ENCODE measurements at regions not wholly inside any gene's neighbourhood (a gene's known extent, or its start where the extent isn't known, plus 50 kb on each side); places are given as distances from the start of the nearest gene placed in this dataset.

- H3K4me1 ChIP-seq (ENCODE audit: insufficient read depth, low read length, severe bottlenecking) = no peaks in the 10 kb centered on the region
- no peak overlapping the region for H3K4me3 ChIP-seq (ENCODE audit: low read depth, low read length, poor library complexity, severe bottlenecking)
- H2AFZ ChIP-seq (ENCODE audit: low read length) = no peak overlapping the region
- no peak overlapping the region for H3K9ac ChIP-seq (ENCODE audit: low read length)
- no peaks in the 10 kb centered on the region for H3K9me3 ChIP-seq (ENCODE audit: low read length)
- H3K9me2 ChIP-seq (ENCODE audit: low read depth, low read length) = no peaks in the 10 kb centered on the region
- no peaks in the 10 kb centered on the region for H3F3A ChIP-seq (ENCODE audit: insufficient read depth, low read length)
- no peaks in the 10 kb centered on the region for H3K36me3 ChIP-seq (ENCODE audit: insufficient read depth, low read length)
- no peaks in the 10 kb centered on the region for H3K79me2 ChIP-seq (ENCODE audit: insufficient read depth, low read length)
- no peaks in the 10 kb centered on the region for H4K20me1 ChIP-seq (ENCODE audit: insufficient read depth, low read length)
- TF ChIP-seq, protein P1, sequence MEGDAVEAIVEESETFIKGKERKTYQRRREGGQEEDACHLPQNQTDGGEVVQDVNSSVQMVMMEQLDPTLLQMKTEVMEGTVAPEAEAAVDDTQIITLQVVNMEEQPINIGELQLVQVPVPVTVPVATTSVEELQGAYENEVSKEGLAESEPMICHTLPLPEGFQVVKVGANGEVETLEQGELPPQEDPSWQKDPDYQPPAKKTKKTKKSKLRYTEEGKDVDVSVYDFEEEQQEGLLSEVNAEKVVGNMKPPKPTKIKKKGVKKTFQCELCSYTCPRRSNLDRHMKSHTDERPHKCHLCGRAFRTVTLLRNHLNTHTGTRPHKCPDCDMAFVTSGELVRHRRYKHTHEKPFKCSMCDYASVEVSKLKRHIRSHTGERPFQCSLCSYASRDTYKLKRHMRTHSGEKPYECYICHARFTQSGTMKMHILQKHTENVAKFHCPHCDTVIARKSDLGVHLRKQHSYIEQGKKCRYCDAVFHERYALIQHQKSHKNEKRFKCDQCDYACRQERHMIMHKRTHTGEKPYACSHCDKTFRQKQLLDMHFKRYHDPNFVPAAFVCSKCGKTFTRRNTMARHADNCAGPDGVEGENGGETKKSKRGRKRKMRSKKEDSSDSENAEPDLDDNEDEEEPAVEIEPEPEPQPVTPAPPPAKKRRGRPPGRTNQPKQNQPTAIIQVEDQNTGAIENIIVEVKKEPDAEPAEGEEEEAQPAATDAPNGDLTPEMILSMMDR (IDR thresholded peaks at IDR 0.05; ENCODE audit: low read length) = no peak
- TF ChIP-seq EZH2 (IDR thresholded peaks at IDR 0.05; ENCODE audit: borderline replicate concordance, low read length) = no peak
- no peak overlapping the region for H3K27ac ChIP-seq (ENCODE audit: low read depth, low read length, poor library complexity, severe bottlenecking)
- H3K4me2 ChIP-seq (ENCODE audit: low read length) = no peak overlapping the region
- no peaks in the 10 kb centered on the region for H3K27me3 ChIP-seq (ENCODE audit: insufficient read depth, low read length)
Observed at GRCh38 chr2:78750219-78750618, 275.3 kb upstream of the REG3G start.

- Histone ChIP-seq H3K27me3 (ENCODE audit: insufficient read depth, low read length) (no peaks in the 10 kb centered on the region), H3K79me2 (ENCODE audit: insufficient read depth, low read length) (no peaks in the 10 kb centered on the region), H3K9me2 (ENCODE audit: low read depth, low read length) (no peaks in the 10 kb centered on the region), H3K36me3 (ENCODE audit: insufficient read depth, low read length) (no peaks in the 10 kb centered on the region), H3K4me2 (ENCODE audit: low read length) (no peak overlapping the region), H3K9me3 (ENCODE audit: low read length) (no peaks in the 10 kb centered on the region), H4K20me1 (ENCODE audit: insufficient read depth, low read length) (no peaks in the 10 kb centered on the region), H3K27ac (ENCODE audit: low read depth, low read length, poor library complexity, severe bottlenecking) (no peak overlapping the region), H2AFZ (ENCODE audit: low read length) (no peak overlapping the region), H3K4me3 (ENCODE audit: low read depth, low read length, poor library complexity, severe bottlenecking) (no peak overlapping the region), H3K9ac (ENCODE audit: low read length) (no peak overlapping the region), H3F3A (ENCODE audit: insufficient read depth, low read length) (no peaks in the 10 kb centered on the region), H3K4me1 (ENCODE audit: insufficient read depth, low read length, severe bottlenecking) (no peaks in the 10 kb centered on the region)
- TF ChIP-seq, protein P1 (IDR thresholded peaks at IDR 0.05; ENCODE audit: low read length) = no peak
- TF ChIP-seq EZH2 (IDR thresholded peaks at IDR 0.05; ENCODE audit: borderline replicate concordance, low read length) = no peak
Observed at GRCh38 chr2:78754930-78755329, 270.6 kb upstream of the REG3G start.

DNA sequence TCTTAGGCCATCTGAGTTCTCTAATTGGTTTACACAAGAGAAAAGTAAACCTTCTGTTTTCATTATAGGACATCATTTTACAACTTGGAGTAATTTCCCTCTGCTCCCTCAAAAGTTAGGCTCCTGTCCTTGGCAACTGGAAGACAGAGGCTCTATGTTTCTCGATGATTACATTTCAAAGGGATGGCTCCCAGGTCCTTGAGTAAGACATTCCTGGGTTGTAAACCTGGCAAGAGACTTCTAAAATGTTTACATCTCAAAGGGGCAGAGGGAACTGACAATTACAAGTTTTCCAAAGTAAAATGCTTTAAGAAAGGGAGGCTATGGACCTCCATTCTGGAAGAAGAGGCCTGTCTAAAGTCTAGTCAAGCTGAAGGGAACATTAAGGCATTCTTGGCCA lies 268.3 kb upstream of the REG3G start:
- Histone ChIP-seq H4K20me1 (ENCODE audit: insufficient read depth, low read length) (no peaks in the 10 kb centered on the region), H3K9ac (ENCODE audit: low read length) (no peak overlapping the region), H3K36me3 (ENCODE audit: insufficient read depth, low read length) (no peaks in the 10 kb centered on the region), H3K79me2 (ENCODE audit: insufficient read depth, low read length) (no peaks in the 10 kb centered on the region), H3K4me3 (ENCODE audit: low read depth, low read length, poor library complexity, severe bottlenecking) (no peak overlapping the region), H3K27me3 (ENCODE audit: insufficient read depth, low read length) (no peaks in the 10 kb centered on the region), H3F3A (ENCODE audit: insufficient read depth, low read length) (no peaks in the 10 kb centered on the region), H2AFZ (ENCODE audit: low read length) (no peak overlapping the region), H3K9me2 (ENCODE audit: low read depth, low read length) (no peaks in the 10 kb centered on the region), H3K9me3 (ENCODE audit: low read length) (no peaks in the 10 kb centered on the region), H3K27ac (ENCODE audit: low read depth, low read length, poor library complexity, severe bottlenecking) (no peak overlapping the region), H3K4me1 (ENCODE audit: insufficient read depth, low read length, severe bottlenecking) (no peaks in the 10 kb centered on the region), H3K4me2 (ENCODE audit: low read length) (no peak overlapping the region)
- TF ChIP-seq, protein P1 (IDR thresholded peaks at IDR 0.05; ENCODE audit: low read length) = no peak
- TF ChIP-seq EZH2 (IDR thresholded peaks at IDR 0.05; ENCODE audit: borderline replicate concordance, low read length) = no peak

Data from OCI-LY1 (cell line).